GM19397 (cell line): ENCODE measurements at regions not wholly inside any gene's neighbourhood (a gene's known extent, or its start where the extent isn't known, plus 50 kb on each side); places are given as distances from the start of the nearest gene placed in this dataset.
"Not testable (repeated sequence)": the region's sequence is repeated elsewhere in the genome, so short reads cannot be mapped to it uniquely, and the experiment has no call there.

Source experiments
- ATAC-seq: cut with Tn5 transposase; IDR thresholded peaks from one replicate; pipeline ENCODE4 v1.9.1; 2021; ENCODE audit warnings: mild to moderate bottlenecking, moderate library complexity; ENCODE audit not compliant: unreplicated experiment

- ATAC-seq = no peak
Measured at GRCh38 chr15:70526221-70526973, 237.0 kb downstream of the UACA start.

GRCh38 chr15:70525551-70525950 is 237.8 kb downstream of the UACA start:
- ATAC-seq = no peak

GRCh38 chr15:70524470-70524869 is 238.9 kb downstream of the UACA start:
- ATAC-seq = no peak

- ATAC-seq = no peak
Measured at GRCh38 chr15:70523616-70524015, 239.7 kb downstream of the UACA start.

- no peak for ATAC-seq
Measured at GRCh38 chr15:70523192-70523591, 240.2 kb downstream of the UACA start.

- ATAC-seq = no peak
Measured at GRCh38 chr15:70522323-70522966, 240.9 kb downstream of the UACA start.

GRCh38 chr15:70521576-70522322 is 241.6 kb downstream of the UACA start:
- ATAC-seq = no peak

- ATAC-seq = no peak
Measured at GRCh38 chr15:70519616-70520015, 243.7 kb downstream of the UACA start.

- no peak for ATAC-seq
Measured at GRCh38 chr15:70519004-70519365, 244.4 kb downstream of the UACA start.

- no peak for ATAC-seq
Measured at GRCh38 chr15:70518201-70519003, 245.0 kb downstream of the UACA start.

GRCh38 chr15:70517194-70517590 is 246.2 kb downstream of the UACA start:
- no peak for ATAC-seq

GRCh38 chr15:70516408-70517193 is 246.8 kb downstream of the UACA start:
- ATAC-seq = no peak

- no peak for ATAC-seq
Measured at GRCh38 chr15:70514251-70514650, 249.1 kb downstream of the UACA start.

GRCh38 chr15:70513819-70514218 is 249.5 kb downstream of the UACA start:
- no peak for ATAC-seq

- ATAC-seq = no peak
Measured at GRCh38 chr15:70512772-70513362, 250.5 kb downstream of the UACA start.

- ATAC-seq = not testable (repeated sequence)
Measured at GRCh38 chr15:70511972-70512587, 251.3 kb downstream of the UACA start.

- ATAC-seq = no peak
Measured at GRCh38 chr15:70510433-70510832, 252.9 kb downstream of the UACA start.

GRCh38 chr15:70509731-70510143 is 253.6 kb downstream of the UACA start:
- ATAC-seq = no peak

GRCh38 chr15:70509282-70509662 is 254.1 kb downstream of the UACA start:
- no peak for ATAC-seq
